Hepatic stellate cell (primary cell): ENCODE measurements at regions not wholly inside any gene's neighbourhood (a gene's known extent, or its start where the extent isn't known, plus 50 kb on each side); places are given as distances from the start of the nearest gene placed in this dataset.
"Not testable (repeated sequence)": the region's sequence is repeated elsewhere in the genome, so short reads cannot be mapped to it uniquely, and the experiment has no call there.

Experiments used
- DNase-seq: peaks from one replicate; pipeline ENCODE4 v3.0.0; 2011; ENCODE audit warnings: low spot score

DNA sequence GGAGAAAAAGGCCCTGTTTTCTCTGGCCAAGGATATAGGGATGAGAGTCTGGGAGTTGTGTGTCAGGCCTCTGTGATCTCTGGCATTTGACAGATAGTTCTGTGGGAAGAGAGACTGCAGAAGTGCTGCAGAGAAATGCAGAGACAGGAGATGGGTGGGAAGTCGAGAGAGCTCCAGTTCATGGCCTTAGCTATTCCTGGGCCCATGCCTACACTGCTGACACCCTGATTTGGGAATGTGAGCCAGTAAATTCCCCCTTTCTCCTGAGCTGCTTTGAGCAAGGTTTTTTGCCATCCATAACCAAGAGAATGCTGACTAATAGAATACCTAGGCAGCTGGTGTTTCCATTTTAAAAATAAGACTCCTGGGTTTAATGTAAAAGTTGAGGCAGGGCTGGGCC is 59.3 kb downstream of the EBLN2 start:
- DNase-seq: no peak

GRCh38 chr3:73121669-73122331 is 60.3 kb downstream of the EBLN2 start:
- no peak for DNase-seq

DNA sequence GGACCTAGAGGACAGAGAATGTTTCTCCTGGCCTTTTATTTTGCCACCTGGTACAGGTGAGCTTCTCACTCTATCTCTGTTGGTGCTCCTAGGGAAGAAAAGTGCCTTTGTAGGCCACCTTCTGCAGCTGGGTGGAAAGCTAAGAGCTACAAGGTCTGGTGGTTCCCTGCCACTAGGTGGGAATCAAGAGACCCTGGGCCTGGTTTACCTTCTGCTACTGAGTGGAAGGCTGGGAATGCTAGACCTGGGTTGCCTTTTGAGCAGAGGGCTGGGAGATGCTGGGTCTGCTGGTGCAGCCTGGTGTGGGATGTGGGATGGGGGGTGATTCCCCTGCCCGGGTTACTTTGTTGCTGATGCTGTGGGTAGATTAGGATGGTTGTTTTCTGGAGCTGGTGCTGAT is 72.6 kb downstream of the EBLN2 start:
- DNase-seq: no peak

DNA sequence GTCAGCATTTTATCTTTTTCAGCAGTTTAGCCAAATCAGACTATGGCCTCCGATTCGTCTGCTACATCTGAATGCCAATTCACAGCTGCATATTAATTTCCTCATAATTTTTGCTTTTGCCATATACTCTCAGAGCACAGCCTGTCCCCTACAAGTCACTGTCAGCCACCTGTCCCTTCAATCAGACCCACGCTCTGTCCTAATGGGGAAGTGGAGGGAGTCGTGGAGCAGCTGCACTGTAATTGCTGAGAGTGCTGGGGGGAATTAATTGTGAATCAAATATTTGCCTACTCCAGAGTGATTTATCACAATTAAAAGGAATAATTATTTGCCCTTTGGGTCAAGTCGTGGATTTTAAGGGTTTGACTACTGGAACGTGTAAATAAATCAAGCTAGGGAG is 75.5 kb downstream of the EBLN2 start:
- no peak for DNase-seq

DNA sequence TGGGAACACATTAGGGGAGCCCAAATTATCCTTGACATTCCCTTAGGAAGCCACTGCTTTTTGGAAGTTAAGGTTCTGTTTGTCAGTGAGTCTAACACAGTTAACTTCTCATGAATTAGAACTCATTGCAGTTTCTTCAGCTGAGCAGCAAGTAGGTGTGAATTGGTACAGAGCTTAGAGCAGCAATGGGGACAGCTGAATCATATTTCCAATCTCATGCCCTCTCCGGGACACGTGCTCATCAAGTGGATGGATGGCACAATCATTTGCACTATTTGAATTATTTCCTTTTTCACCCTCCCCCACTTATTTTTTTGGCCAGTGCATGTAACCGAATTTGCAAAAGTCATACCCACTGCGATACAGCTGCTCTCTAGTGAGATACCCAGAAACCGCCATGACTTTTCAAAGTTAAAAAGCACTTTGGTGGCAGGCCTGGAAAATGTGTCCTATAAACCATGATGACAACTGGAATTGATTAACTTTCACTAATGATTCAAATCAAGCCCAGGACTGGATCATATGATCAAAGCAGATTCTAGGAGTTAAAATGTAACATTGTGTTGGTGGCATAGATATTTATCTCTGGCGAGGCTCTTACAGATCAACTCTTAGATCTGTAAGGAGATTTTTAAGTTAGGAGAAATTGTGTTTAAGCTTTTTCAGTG is 76.4 kb downstream of the EBLN2 start:
- no peak for DNase-seq

GRCh38 chr3:73140772-73141442 is 79.4 kb downstream of the EBLN2 start:
- no peak for DNase-seq

GRCh38 chr3:73141525-73141924 is 80.1 kb downstream of the EBLN2 start:
- no peak for DNase-seq

DNA sequence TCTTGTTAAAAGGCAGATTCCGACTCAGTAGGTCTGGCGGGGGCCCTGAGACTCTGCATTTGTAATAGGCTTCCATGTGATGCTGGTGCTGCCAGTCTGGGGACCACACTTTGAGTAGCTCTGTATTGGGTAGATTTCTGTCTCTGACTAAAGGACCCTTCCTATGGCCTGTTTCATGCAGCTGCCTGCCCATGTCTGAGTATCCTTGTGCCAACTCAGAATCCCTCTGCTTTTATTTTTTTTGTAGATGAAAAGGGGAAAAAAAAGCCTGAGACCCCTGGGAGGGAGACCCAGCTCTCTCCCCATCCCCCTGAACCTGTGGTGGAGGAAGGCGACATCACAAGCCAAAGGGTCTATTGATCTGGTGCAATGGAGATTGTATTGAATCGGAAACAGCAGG is 81.9 kb downstream of the EBLN2 start:
- DNase-seq: no peak

- DNase-seq: no peak
Observed at GRCh38 chr3:73143821-73144237, 82.4 kb downstream of the EBLN2 start.

DNA sequence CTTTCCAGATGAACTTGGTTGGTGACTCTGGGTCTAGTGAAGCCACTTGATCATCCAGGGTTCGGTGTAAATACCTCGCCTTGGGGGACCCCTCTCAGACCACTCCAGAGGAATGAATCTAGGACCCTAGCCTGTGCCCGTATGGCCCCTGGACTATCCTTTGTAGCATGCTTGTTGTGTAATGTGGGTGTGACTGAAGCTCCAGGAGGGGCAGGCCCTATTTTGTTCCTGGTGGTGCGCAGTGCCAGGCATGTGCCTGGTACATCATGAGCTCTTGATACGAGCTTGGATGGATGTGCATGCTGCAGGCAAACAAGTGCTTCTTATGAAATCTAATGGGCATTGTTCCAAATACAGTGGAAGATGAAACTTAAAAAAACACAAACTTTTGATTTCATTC is 82.8 kb downstream of the EBLN2 start:
- no peak for DNase-seq

DNA sequence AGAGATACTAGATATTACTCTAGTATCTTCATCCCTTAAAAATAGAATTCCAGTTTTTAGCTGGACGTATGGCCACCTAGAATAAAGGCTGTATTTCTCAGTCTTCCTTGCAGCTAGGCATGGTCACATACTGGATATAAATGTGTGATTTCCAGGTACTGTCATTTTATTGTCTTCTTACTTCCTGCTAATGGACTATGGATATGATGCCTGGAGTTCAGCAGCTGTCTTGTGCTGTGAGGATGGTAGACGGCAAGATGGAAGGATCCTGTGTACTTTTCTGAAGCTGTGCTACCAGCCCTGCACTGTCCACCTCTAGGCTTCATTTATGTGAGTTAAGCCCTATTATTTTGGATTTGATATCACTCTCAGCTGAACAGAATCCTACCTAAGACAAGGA is 83.4 kb downstream of the EBLN2 start:
- no peak for DNase-seq

GRCh38 chr3:73147479-73147878 is 86.0 kb downstream of the EBLN2 start:
- DNase-seq: not testable (repeated sequence)

DNA sequence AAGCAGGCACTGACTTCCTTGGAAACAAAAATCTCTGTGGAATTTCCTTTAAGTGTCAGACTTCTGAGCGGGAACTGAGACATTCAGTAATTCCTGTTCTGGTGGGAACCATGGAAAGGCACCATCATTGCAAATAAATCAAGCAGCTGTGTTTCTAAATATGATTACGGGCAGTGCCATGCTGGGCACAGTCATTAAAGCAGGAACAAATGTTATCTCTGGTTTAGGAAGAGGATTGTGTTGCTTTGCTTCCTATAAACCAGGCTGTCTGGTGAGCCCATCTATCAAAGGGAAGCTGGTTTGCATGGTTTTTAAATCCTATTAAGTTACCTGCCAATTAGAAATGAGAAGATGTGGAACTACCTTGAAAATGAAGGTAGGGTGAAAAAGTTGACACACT is 86.7 kb downstream of the EBLN2 start:
- DNase-seq: no peak

DNA sequence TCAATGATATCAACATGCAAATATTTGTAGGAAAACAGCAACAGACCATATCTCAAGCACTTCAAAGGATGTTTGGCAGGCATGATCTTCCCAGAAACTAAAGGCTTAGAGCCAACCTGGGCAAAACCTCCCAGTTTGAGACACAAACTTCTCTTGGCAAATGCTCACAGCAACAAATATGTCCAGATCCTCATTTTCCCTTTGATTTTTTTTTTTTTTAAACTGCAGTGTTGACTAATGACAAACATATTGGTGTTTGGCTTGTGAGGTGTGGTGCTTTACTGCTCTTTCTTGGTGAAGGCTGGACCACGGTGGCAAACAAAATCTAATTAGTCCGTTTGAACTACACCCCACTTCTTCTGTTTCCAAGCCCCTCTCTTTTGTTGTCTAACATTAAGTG is 87.2 kb downstream of the EBLN2 start:
- no peak for DNase-seq

- no peak for DNase-seq
Observed at GRCh38 chr3:73150369-73151130, 89.1 kb downstream of the EBLN2 start.

- not testable (repeated sequence) for DNase-seq
Observed at GRCh38 chr3:73152571-73152970, 91.1 kb downstream of the EBLN2 start.

DNA sequence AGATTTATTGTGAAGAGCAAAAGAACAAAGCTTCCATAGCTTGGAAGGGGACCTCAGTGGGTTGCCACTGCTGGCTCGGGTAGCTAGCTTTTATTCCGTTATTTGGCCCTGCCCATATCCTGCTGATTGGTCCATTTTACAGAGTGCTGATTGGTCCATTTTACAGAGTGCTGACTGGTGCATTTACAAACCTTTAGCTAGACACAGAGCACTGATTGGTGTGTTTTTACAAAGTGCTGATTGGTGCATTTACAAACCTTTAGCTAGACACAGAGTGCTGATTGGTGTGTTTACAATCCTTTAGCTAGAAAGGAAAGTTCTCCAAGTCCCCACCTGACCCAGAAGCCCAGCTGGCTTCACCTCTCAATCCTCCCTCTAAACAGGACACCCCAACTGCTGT is 91.6 kb downstream of the EBLN2 start:
- DNase-seq: not testable (repeated sequence)

- DNase-seq: not testable (repeated sequence)
Observed at GRCh38 chr3:73154261-73154660, 92.8 kb downstream of the EBLN2 start.

DNA sequence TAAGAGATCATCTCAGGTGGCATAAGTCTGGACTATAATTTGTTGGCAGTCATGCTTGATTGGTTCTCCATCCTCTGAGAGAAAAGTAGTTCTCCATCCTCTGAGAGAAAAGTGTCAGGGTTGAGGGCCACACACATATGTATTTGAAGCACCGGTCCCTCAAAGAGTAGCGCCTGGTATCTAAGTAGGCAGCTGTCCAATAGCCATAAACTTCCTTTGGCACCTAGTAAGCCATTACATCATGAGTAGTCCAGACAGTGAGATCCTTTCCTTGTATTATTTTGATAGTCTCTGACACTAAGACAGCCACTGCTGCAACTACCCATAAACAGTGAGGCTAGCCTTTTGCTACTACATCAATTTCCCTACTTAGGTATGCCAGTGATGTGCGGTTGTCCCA is 94.0 kb downstream of the EBLN2 start:
- DNase-seq: not testable (repeated sequence)

DNA sequence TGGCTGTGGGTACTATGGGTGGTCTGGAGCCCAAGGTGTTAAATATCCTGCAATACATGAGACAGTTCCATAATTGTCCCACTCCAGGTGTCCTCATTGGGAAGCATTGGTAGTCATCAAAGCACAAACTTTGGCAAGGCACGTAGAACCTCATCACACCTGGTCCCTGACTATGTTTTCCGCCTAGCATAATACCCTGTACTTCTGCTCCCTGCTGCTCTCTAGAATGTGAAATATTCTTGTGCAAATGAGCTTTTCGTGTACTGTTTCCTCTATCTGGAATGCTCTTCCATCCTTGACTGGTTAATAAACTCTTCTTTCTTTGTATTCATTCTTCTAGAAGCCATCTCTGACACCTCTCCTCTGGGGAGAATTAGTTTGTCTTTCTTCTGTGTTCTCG is 103.2 kb downstream of the EBLN2 start:
- no peak for DNase-seq

DNA sequence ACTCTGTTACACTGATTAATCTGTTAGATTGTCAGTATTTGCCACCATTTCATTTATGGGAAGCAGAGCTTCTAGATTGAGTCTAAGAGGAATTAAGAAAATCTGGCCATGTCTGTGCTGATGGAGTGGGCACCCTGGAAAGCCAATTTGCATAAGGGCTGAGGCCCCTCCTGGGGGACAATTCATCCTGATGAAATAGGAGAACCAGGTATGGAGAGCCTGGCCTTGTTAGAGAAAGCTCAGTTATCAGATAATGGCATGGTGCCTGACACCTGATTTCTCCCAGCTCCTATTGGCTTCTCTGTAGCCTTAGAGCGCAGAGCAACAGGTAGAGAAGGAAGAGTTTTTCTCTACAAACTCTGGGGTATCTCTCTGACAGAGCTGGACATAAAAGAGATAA is 114.2 kb downstream of the EBLN2 start:
- no peak for DNase-seq

- DNase-seq: no peak
Observed at GRCh38 chr3:73176941-73177340, 115.5 kb downstream of the EBLN2 start.

DNA sequence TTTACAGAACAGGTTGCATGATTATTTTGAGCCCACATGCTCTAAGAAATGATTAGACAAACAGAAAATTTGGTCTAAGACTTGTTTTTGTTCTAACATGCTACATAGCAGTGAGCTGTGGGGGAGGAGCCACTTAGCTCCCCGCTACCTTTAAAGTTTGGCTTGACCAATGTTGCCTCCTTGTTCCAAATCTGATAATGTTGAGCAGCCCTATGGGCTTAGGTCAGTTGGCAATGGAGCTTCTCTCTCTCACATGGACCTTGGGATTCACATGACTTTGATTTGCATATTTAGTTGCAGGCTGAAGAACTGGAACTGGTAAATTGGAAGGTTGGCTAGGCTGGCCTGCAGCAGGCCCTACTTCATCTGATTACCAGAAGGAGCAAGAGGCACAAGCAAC is 116.4 kb downstream of the EBLN2 start:
- no peak for DNase-seq
